PC-9 (cell line): ENCODE measurements at regions not wholly inside any gene's neighbourhood (a gene's known extent, or its start where the extent isn't known, plus 50 kb on each side); places are given as distances from the start of the nearest gene placed in this dataset.

Experiments
- BruUV-seq: library from RNA; stranded (reverse); fragments of 400-500 nt; replicated peaks from 2 replicates; lab custom pipeline; 2021; lab: Mats Ljungman, UMichigan
- CTCF ChIA-PET: fragments of 300-600 bp; sonication (Branson Sonifier 250); formaldehyde crosslinking; loops from one replicate; lab custom pipeline; 2022; ENCODE audit warnings: antibody characterized with exemption; lab: Charles Lee
- POLR2A ChIA-PET: fragments of 300-600 bp; sonication (Branson Sonifier 250); formaldehyde crosslinking; loops from one replicate; lab custom pipeline; 2022; ENCODE audit warnings: antibody characterized with exemption; ENCODE audit not compliant: unreplicated experiment; lab: Charles Lee
- DNase-seq, 2 experiments: peaks; one replicate each; pipeline versions ENCODE4 v3.0.0 to v3.0.0-alpha.2; 2015 to 2022; ENCODE audit warnings: mixed read lengths in 1 of 2
- H2AFZ ChIP-seq: fragments of 200-600 bp; sonication (generic); 2 replicates; pipeline ENCODE4 v1.8.1; 2017; ENCODE audit warnings: antibody characterized with exemption
- H3F3A ChIP-seq: fragments of 200-600 bp; sonication (generic); 2 replicates; pipeline ENCODE4 v1.8.1; 2017; ENCODE audit warnings: antibody characterized with exemption, mild to moderate bottlenecking, low read depth; ENCODE audit not compliant: insufficient read depth
- H3K27ac ChIP-seq: fragments of 200-600 bp; sonication (generic); 2 replicates; pipeline ENCODE4 v1.6.1; 2016; ENCODE audit warnings: mixed run types
- H3K27me3 ChIP-seq: fragments of 200-600 bp; sonication (generic); 2 replicates; pipeline ENCODE4 v1.6.1; 2016; ENCODE audit warnings: low read depth, mixed run types; ENCODE audit not compliant: insufficient read depth
- H3K36me3 ChIP-seq: fragments of 200-600 bp; sonication (generic); 2 replicates; pipeline ENCODE4 v1.6.1; 2016; ENCODE audit warnings: low read depth, mixed run types
- H3K4me1 ChIP-seq: fragments of 200-600 bp; sonication (generic); replicated peaks from 2 replicates; pipeline ENCODE4 v1.6.1; 2016; ENCODE audit warnings: mixed run types; ENCODE audit not compliant: insufficient read depth
- H3K4me2 ChIP-seq: fragments of 200-600 bp; sonication (generic); 2 replicates; pipeline ENCODE4 v1.6.1; 2017; ENCODE audit warnings: mixed run types
- H3K4me3 ChIP-seq: fragments of 200-600 bp; sonication (generic); 2 replicates; pipeline ENCODE4 v1.6.1; 2016; ENCODE audit warnings: mixed run types
- H3K79me2 ChIP-seq: fragments of 200-600 bp; sonication (generic); 2 replicates; pipeline ENCODE4 v1.6.1; 2017; ENCODE audit warnings: low read depth, mixed run types
- H3K9me2 ChIP-seq: fragments of 200-600 bp; sonication (generic); 2 replicates; pipeline ENCODE4 v1.8.1; 2017; ENCODE audit warnings: mild to moderate bottlenecking; ENCODE audit not compliant: insufficient read depth
- H3K9me3 ChIP-seq: fragments of 200-600 bp; sonication (generic); 2 replicates; pipeline ENCODE4 v1.8.1; 2016; ENCODE audit warnings: low read depth; ENCODE audit not compliant: insufficient read depth
- H4K20me1 ChIP-seq: fragments of 200-600 bp; sonication (generic); 2 replicates; pipeline ENCODE4 v1.8.1; 2017; ENCODE audit not compliant: insufficient read depth
- CTCF ChIP-seq: fragments of 200-600 bp; sonication (generic); conservative IDR thresholded peaks from 2 replicates; pipeline ENCODE4 v1.6.1; 2017; ENCODE audit warnings: mixed run types, antibody characterized with exemption, mild to moderate bottlenecking, moderate library complexity
- EZH2 ChIP-seq: fragments of 200-600 bp; sonication (generic); IDR thresholded peaks from 2 replicates; pipeline ENCODE4 v1.8.0; 2017; ENCODE audit warnings: antibody characterized with exemption, low read depth
- intact Hi-C: fragments of 100-400 bp; cut with micrococcal nuclease; formaldehyde crosslinking; loops from one replicate; pipeline ENCODE4 v1.10.0; 2022; ENCODE audit not compliant: unreplicated experiment

GRCh38 chr9:1355656-1356055 is 305.5 kb downstream of the DMRT2 start:
- POLR2A ChIA-PET: no interaction called here
- CTCF ChIA-PET: no interaction called here
- Histone ChIP-seq H3K4me2 (no peak overlapping the region), H2AFZ (no peak overlapping the region), H3K4me1 (no peaks in the 10 kb centered on the region), H3K36me3 (no peaks in the 10 kb centered on the region), H3K9me3 (no peaks in the 10 kb centered on the region), H3K27ac (no peak overlapping the region), H3F3A (no peaks in the 10 kb centered on the region), H4K20me1 (no peaks in the 10 kb centered on the region), H3K79me2 (no peaks in the 10 kb centered on the region), H3K27me3 (no peaks in the 10 kb centered on the region), H3K9me2 (no peaks in the 10 kb centered on the region), H3K4me3 (no peak overlapping the region)
- no peak for TF ChIP-seq EZH2
- TF ChIP-seq CTCF: no peak
- no peak for DNase-seq
- no TSS peak for BruUV-seq
- intact Hi-C loops: no loop called here

GRCh38 chr9:1362845-1363244 is 312.7 kb downstream of the DMRT2 start:
- no peak overlapping the region for H2AFZ ChIP-seq
- H3K79me2 ChIP-seq: no peaks in the 10 kb centered on the region
- H3K4me3 ChIP-seq: no peak overlapping the region
- CTCF ChIA-PET: no interaction called here
- no peaks in the 10 kb centered on the region for H3F3A ChIP-seq
- no peak for DNase-seq
- H4K20me1 ChIP-seq: no peaks in the 10 kb centered on the region
- intact Hi-C loops: no loop called here
- no peaks in the 10 kb centered on the region for H3K27me3 ChIP-seq
- BruUV-seq: no TSS peak
- no peaks in the 10 kb centered on the region for H3K9me2 ChIP-seq
- H3K4me2 ChIP-seq: no peak overlapping the region
- no peaks in the 10 kb centered on the region for H3K9me3 ChIP-seq
- H3K27ac ChIP-seq: no peak overlapping the region
- no peaks in the 10 kb centered on the region for H3K4me1 ChIP-seq
- H3K36me3 ChIP-seq: no peaks in the 10 kb centered on the region
- no peak for TF ChIP-seq CTCF
- TF ChIP-seq EZH2: no peak
- POLR2A ChIA-PET: no interaction called here

GRCh38 chr9:1366276-1366675 is 316.1 kb downstream of the DMRT2 start:
- no peaks in the 10 kb centered on the region for H4K20me1 ChIP-seq
- H3K4me1 ChIP-seq: no peaks in the 10 kb centered on the region
- no peaks in the 10 kb centered on the region for H3K9me3 ChIP-seq
- ChIA-PET CTCF (no interaction called here), POLR2A (no interaction called here)
- intact Hi-C loops: no loop called here
- no peak overlapping the region for H3K27ac ChIP-seq
- no peak overlapping the region for H2AFZ ChIP-seq
- H3F3A ChIP-seq: no peaks in the 10 kb centered on the region
- no peaks in the 10 kb centered on the region for H3K9me2 ChIP-seq
- no peaks in the 10 kb centered on the region for H3K79me2 ChIP-seq
- BruUV-seq: no TSS peak
- no peak for DNase-seq
- H3K27me3 ChIP-seq: no peaks in the 10 kb centered on the region
- H3K36me3 ChIP-seq: no peaks in the 10 kb centered on the region
- TF ChIP-seq CTCF (no peak), EZH2 (no peak)
- no peak overlapping the region for H3K4me2 ChIP-seq
- H3K4me3 ChIP-seq: no peak overlapping the region
